Ovary (tissue), 7 donors: ENCODE measurements at regions not wholly inside any gene's neighbourhood (a gene's known extent, or its start where the extent isn't known, plus 50 kb on each side); places are given as distances from the start of the nearest gene placed in this dataset.

Source experiments
- DNase-seq, 5 donors: peaks; one replicate each; pipeline ENCODE4 v3.0.0-alpha.2; 2019 to 2020
- H3K27ac ChIP-seq, 2 donors: fragments of 200-600 bp; one replicate each; pipeline versions ENCODE4 v1.5.1 to v1.8.0; 2019 to 2022
- H3K27me3 ChIP-seq: fragments of 200-600 bp; one replicate; pipeline ENCODE4 v1.8.0; 2022
- H3K36me3 ChIP-seq: fragments of 200-600 bp; sonication (generic); one replicate; pipeline ENCODE4 v1.5.1; 2019
- H3K4me1 ChIP-seq: one replicate; pipeline ENCODE4 v1.8.1; 2013; ENCODE audit warnings: mild to moderate bottlenecking, moderate library complexity; ENCODE audit not compliant: insufficient read depth
- H3K4me3 ChIP-seq: fragments of 200-600 bp; sonication (generic); one replicate; pipeline ENCODE4 v1.5.1; 2017
- H3K9me3 ChIP-seq, 2 donors: fragments of 200-600 bp in 1 of 2; sonication (generic) in 1 of 2; one replicate each; pipeline versions ENCODE4 v1.5.1 to v1.8.1; 2013 to 2019; ENCODE audit warnings: mild to moderate bottlenecking in 1 of 2, moderate library complexity in 1 of 2
- CTCF ChIP-seq, 3 donors: fragments of 450-650 bp in 2 of 3; fragments of 200-600 bp in 1 of 3; IDR thresholded peaks; one replicate each; pipeline versions ENCODE4 v1.5.1 to v1.8.0; 2016 to 2022; ENCODE audit warnings: antibody characterized with exemption in 3 of 3, mild to moderate bottlenecking in 1 of 3
- EP300 ChIP-seq: sonication (generic); formaldehyde crosslinking; IDR thresholded peaks from one replicate; pipeline ENCODE4 v1.6.1; 2017; ENCODE audit warnings: antibody characterized with exemption
- POLR2A ChIP-seq: fragments of 450-650 bp; IDR thresholded peaks from one replicate; pipeline ENCODE4 v1.6.1; 2017; ENCODE audit warnings: antibody characterized with exemption, mild to moderate bottlenecking, moderate library complexity
- WGBS, 3 donors: extraction: QIAGEN DNeasy Blood & Tissue Kit in 1 of 3; methylation state at CpG; one replicate each; pipeline versions ENCODE4 v1.1.5 to v1.1.7; 2013 to 2017; 5-methylcytosine and 5-hydroxymethylcytosine counted together
- intact Hi-C, 4 donors: fragments of 100-400 bp; cut with DNase I; formaldehyde crosslinking; loops; one replicate each; pipeline versions ENCODE4 v1.11.0 to v1.15.1; 2022 to 2023
- donor health status: DM: no; HTN: no; CAD: no; lungs with moderate emphysema.
- donor health status: DM: no; HTN: no; CAD: no.
- donor health status: Bipolar disorder and iron deficiency.
- donor health status: DM: no; HTN: no; CAD: no.
- donor health status: DM: yes; HTN: yes; CAD: no.

- intact Hi-C loops, result loop anchor here in 1 of 4 donors (2.0 kb wide), 1 partner anchor 46 kb away; no protein-coding TSS in a partner anchor
- no peaks in the 10 kb centered on the region for H3K9me3 ChIP-seq
- TF ChIP-seq POLR2A, result no peak
- no peak for TF ChIP-seq CTCF (IDR thresholded peaks at IDR 0.05)
- no peak for TF ChIP-seq EP300
- no peaks in the 10 kb centered on the region for H3K4me1 ChIP-seq
- 51 to 53% (median 51%) methylated on average over 7 of the region's 7 CpGs for WGBS, 3 donors
- no peaks in the 10 kb centered on the region for H3K27me3 ChIP-seq
- H3K36me3 ChIP-seq, result no peaks in the 10 kb centered on the region
- peak in 2 of 5 donors; percentile 22 to 38 for DNase-seq
- H3K27ac ChIP-seq, result no peak overlapping the region
- no peak overlapping the region for H3K4me3 ChIP-seq
Observed at GRCh38 chr9:86557063-86557766, 203.0 kb upstream of the TUT7 start.

- Histone ChIP-seq H3K4me3 (no peak overlapping the region), H3K27ac (no peak overlapping the region), H3K9me3 (no peaks in the 10 kb centered on the region), H3K27me3 (no peaks in the 10 kb centered on the region), H3K4me1 (no peaks in the 10 kb centered on the region), H3K36me3 (no peaks in the 10 kb centered on the region)
- DNase-seq, result no peak
- intact Hi-C loops, result loop anchor here in 1 of 4 donors (2.0 kb wide), 1 partner anchor 47 kb away; no protein-coding TSS in a partner anchor
- 60 to 66% (median 61%) methylated on average over 2 of the region's 2 CpGs for WGBS, 3 donors
- no peak for TF ChIP-seq POLR2A
- TF ChIP-seq EP300, result no peak
Observed at GRCh38 chr9:86555661-86556060, 201.5 kb upstream of the TUT7 start.

GRCh38 chr9:86550401-86550800 lies 196.2 kb upstream of the TUT7 start:
- TF ChIP-seq EP300 (no peak), POLR2A (no peak), CTCF (IDR thresholded peaks at IDR 0.05) (no peak)
- DNase-seq, result no peak
- WGBS, 3 donors, result 29 to 38% (median 33%) methylated on average over 2 of the region's 2 CpGs

GRCh38 chr9:86549920-86550319 lies 195.7 kb upstream of the TUT7 start:
- Histone ChIP-seq H3K27ac (no peak overlapping the region), H3K4me1 (no peaks in the 10 kb centered on the region), H3K36me3 (no peaks in the 10 kb centered on the region), H3K4me3 (no peak overlapping the region), H3K9me3 (no peaks in the 10 kb centered on the region), H3K27me3 (no peaks in the 10 kb centered on the region)
- TF ChIP-seq CTCF (IDR thresholded peaks at IDR 0.05), result no peak
- TF ChIP-seq EP300, result no peak
- no peak for TF ChIP-seq POLR2A
- intact Hi-C loops, result no loop called here
- DNase-seq, result no peak
- WGBS, 3 donors, result 63 to 68% (median 66%) methylated on average over 2 of the region's 2 CpGs

More at GRCh38 chr9:86550401-86550800, 196.2 kb upstream of the TUT7 start:
- no peaks in the 10 kb centered on the region for H3K27me3 ChIP-seq
- intact Hi-C loops, result no loop called here
- H3K4me3 ChIP-seq, result no peak overlapping the region
- no peaks in the 10 kb centered on the region for H3K9me3 ChIP-seq
- H3K4me1 ChIP-seq, result no peaks in the 10 kb centered on the region
- no peak overlapping the region for H3K27ac ChIP-seq
- no peaks in the 10 kb centered on the region for H3K36me3 ChIP-seq

GRCh38 chr9:86549401-86549811 lies 195.2 kb upstream of the TUT7 start:
- Histone ChIP-seq H3K4me1 (no peaks in the 10 kb centered on the region), H3K27me3 (no peaks in the 10 kb centered on the region), H3K27ac (no peak overlapping the region), H3K9me3 (no peaks in the 10 kb centered on the region), H3K4me3 (no peak overlapping the region), H3K36me3 (no peaks in the 10 kb centered on the region)
- no peak for TF ChIP-seq EP300
- no peak for TF ChIP-seq CTCF (IDR thresholded peaks at IDR 0.05)
- TF ChIP-seq POLR2A, result no peak
- no peak for DNase-seq
- WGBS, 3 donors, result 95 to 96% (median 96%) methylated on average over 2 of the region's 2 CpGs
- intact Hi-C loops, result no loop called here
